Left kidney (tissue), 1 donor: ENCODE measurements at regions not wholly inside any gene's neighbourhood (a gene's known extent, or its start where the extent isn't known, plus 50 kb on each side); places are given as distances from the start of the nearest gene placed in this dataset.

Source experiments
- DNase-seq: peaks from one replicate; pipeline ENCODE4 v3.0.0-alpha.2; 2013

- no peak for DNase-seq
Measured at GRCh38 chr7:13447637-13448036, 541.8 kb downstream of the ETV1 start.

GRCh38 chr7:13448243-13448642 is 541.2 kb downstream of the ETV1 start:
- no peak for DNase-seq

- no peak for DNase-seq
Measured at GRCh38 chr7:13449460-13449859, 540.0 kb downstream of the ETV1 start.

DNA sequence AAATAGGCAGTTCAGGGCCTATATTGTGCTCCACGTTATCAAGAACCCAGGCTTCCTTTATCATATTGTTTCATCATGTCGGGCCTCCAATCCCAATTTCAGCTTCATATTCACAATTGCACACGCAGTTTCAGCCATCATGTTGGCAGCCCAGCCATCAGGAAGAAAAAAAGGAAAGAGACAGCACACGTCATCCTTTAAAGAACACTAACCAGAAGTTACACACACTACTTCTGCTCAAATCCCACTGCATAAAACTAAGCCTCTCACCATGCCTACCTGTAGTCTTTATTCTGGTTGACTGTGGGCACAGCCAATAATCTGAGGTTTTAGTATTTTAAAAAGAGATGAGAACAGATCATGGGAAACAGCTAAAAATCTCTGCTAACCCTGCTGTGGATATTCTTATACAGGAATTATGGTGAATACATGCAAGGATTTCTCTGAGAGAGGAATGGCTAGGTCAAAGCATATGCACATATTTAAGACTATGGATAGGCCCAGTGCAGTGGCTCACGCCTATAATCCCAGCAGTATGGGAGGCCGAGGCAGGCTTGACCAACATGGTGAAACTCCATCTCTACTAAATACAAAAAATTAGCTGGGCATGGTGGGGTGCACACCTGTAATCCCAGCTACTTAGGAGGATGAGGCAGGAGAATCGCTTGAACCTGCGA is 534.4 kb downstream of the ETV1 start:
- DNase-seq, result no peak

- DNase-seq, result no peak
Measured at GRCh38 chr7:13457790-13458189, 531.7 kb downstream of the ETV1 start.

GRCh38 chr7:13466874-13467547 is 522.5 kb downstream of the ETV1 start:
- no peak for DNase-seq

- no peak for DNase-seq
Measured at GRCh38 chr7:13476881-13477444, 512.5 kb downstream of the ETV1 start.

DNA sequence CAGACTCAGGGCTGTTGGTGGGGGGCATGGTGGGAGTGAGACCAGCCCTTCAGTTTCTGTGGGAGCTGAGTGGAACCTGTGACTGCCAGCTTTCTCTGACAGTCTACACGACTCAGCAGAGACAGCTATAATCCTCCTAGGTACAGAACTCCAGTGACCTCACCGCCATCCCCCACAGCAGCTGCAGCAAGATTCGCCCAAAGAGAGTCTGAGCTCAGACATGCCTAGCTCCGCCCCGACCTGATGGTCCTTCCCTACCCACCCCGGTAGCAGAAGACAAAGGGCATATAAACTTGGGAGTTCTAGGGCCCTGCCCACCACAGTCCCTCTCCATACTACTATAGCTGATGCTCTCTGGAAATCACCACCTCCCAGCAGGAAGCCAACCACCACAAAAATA is 500.1 kb downstream of the ETV1 start:
- no peak for DNase-seq

DNA sequence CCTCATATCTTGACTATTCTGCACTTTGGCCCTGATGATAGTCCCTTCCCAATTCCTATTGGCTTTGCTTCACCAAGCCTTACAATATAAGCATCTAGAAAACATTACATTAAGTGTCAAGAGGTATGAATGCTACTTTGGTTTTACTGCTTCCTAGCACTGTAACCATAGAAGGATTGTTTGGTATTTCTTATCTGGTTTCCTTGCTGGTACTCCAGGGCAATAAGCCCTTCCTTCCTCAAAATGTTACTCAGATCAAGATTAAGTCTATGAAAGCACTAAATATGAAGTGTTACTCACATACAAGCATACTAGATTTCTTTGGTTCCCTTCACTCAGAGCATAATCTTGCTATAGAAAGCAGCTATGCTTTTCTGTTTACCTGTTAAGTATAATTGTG is 492.5 kb downstream of the ETV1 start:
- no peak for DNase-seq

GRCh38 chr7:13508586-13508985 is 480.9 kb downstream of the ETV1 start:
- DNase-seq, result no peak

DNA sequence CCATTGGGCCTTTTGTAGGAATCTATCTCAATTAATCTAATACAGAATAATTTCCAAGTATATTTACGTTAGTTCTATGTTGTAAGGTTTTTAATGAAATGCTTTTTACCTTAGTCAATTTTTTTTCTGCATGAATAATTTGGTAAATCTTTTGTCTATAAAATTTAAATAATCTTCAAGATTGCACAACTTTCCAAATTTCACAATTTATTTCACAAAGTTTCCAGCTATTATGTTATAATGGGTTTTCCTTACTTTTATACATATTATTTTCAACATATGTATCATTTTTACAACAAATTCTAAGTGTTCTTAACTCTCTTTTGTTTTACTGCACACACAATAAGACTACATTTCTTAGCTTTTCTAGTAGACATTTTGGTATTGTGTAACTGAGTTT is 470.7 kb downstream of the ETV1 start:
- no peak for DNase-seq

DNA sequence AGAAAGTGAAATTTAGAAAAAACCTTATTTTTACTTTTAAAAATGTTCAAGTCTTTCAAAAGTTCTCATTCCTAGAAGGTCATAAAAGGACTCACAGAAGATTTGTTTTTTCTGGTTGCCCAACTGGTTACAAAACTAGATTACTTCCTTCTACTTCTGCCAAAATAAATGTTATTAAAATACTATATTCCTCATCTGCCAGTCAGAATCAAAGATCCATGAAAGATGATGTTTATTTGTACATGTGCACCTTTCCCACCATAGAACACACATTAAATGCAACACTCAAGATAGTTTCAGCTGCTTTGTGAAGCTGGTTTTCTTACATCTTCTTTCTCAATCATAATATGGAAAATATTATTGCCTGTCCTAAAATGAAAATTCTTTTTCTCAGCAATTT is 465.4 kb downstream of the ETV1 start:
- DNase-seq, result no peak

DNA sequence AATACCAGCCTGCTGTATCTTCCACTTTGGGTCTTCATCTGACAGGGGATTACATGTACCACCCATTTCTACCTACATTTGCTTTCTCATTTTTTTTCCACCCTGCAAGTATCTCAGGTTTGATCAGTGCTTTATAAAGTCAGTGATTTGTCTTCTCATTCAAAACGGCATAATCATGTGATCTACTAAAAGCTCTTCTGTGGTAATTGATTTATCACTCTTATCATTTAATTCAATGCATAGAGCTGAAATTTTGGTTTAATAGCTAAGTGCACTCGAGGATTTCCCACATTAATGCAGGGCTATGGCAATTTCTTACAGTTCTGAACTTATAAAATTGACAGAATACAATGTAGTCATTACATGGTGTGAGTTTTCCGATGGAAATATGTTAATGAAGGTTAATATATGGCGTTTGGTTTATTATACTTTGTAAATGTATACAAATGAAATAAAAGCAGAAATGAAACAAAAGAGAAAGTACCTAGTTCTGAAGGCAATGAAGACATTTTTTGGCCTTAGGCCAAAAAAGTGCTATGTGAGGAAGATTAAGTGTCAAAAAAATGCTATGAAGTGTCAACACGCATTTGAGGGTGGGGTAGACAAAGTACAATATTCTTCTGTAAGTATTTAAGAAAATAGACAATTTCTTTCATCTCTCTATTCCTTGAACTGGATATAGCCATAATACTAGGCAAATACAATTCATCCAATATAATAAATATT is 457.3 kb downstream of the ETV1 start:
- DNase-seq, result no peak

GRCh38 chr7:13538669-13539068 is 450.8 kb downstream of the ETV1 start:
- no peak for DNase-seq

DNA sequence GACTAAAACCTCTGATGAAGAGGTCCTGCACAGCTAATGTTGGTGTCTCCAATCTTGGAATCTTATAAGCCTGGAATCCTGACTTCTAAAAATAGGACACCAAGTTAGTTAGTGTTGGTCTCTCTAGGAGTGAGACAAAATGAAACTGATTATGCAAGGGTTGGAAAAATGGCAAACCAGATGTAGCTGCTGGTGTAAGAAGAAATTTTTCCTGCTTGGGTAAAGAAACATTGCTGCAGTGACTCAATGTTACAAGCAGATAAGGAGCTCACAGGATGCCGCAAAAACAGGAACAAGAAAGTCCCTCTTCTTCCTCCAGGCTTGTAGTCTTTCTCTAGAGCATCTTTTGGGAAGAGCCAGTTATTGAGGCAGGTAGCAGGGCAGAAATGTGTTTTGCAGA is 449.0 kb downstream of the ETV1 start:
- no peak for DNase-seq

GRCh38 chr7:13541326-13541725 is 448.1 kb downstream of the ETV1 start:
- no peak for DNase-seq

DNA sequence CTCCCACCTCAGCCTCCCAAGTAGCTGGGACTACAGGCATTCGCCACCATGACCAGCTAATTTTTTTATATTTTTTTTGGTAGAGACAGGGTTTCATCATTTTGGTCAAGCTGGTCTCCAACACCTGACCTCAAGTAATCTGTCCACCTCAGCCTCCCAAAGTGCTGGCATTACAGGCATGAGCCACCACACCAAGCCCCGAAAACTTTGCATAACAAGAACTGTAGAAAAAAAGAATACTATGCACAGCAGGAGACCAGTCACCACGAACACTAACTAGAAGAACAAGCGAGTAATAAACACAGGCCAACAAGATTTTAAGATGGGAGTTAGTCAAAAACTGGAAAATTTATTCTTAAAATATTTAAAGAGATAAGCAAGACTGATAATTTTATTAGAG is 447.0 kb downstream of the ETV1 start:
- no peak for DNase-seq

- no peak for DNase-seq
Measured at GRCh38 chr7:13551503-13551902, 438.0 kb downstream of the ETV1 start.

- DNase-seq, result no peak
Measured at GRCh38 chr7:13560441-13560840, 429.0 kb downstream of the ETV1 start.

GRCh38 chr7:13563257-13563656 is 426.2 kb downstream of the ETV1 start:
- DNase-seq, result no peak

DNA sequence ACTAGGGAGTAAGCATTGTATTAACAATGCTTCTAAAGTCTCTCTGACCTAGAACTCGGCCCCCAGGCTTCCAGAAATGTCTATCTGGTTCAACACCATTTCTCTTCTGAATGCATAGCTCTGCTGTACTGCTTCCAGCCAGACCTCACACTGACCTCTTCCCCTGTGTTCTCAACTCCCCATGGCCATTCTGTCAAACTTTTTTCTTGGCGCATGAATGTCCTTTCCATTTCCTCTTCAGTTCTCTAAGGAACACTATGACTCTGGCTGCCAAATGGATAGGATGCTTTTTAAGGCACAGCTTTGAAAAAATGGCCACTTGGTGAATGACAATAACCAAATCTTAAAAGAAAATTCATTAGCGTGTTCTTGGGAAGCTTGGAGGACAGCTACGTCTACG is 425.8 kb downstream of the ETV1 start:
- no peak for DNase-seq

- DNase-seq, result no peak
Measured at GRCh38 chr7:13577566-13578145, 411.8 kb downstream of the ETV1 start.

- no peak for DNase-seq
Measured at GRCh38 chr7:13578294-13578693, 411.2 kb downstream of the ETV1 start.
